Lung microvascular endothelial cell (primary cell): ENCODE measurements at regions not wholly inside any gene's neighbourhood (a gene's known extent, or its start where the extent isn't known, plus 50 kb on each side); places are given as distances from the start of the nearest gene placed in this dataset.
A peak's percentile ranks its signal among the peaks of the same experiment; 100 is the strongest.
"Not testable (repeated sequence)": the region's sequence is repeated elsewhere in the genome, so short reads cannot be mapped to it uniquely, and the experiment has no call there.

ENCODE experiments used
- DNase-seq, 2 donors: peaks; one replicate each; pipeline versions ENCODE4 v3.0.0 to v3.0.0-alpha.2; 2010; ENCODE audit warnings: low read depth in 2 of 2

DNA sequence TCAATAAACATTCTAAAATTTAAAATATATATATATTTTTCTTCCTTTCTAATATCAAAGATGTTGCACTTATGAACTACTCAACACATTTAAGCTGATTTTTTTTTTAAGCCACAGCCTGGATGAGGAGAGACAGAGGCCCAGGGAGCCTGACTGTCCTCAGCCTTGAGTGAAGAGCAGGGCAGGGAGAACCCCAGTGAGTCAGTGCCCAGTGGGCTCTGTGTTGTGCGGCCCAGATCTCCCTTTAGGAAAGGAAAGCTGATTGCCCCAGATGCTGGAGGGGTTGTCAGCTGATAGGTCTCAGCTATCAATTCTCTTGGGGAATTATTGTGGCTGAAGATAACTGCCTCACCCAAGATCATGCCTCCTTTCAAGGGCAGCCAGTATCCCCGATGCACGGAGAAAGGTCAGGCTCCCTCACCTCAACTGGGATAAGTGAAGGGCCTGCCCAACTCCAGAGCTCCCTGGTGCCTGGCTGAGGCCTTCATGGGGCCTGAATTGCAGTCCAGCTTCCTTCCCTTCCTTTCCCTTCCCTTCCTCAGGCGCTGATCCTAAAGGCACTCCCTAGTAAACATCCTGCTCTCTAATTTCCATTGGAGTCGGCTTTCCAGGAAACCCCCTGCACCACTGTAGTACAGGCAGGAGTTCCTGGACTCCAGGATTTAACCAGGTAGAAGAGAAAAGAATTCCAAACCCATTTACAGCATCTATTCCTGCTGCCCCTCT lies 106.9 kb upstream of the ATL2 start:
- no peak for DNase-seq

DNA sequence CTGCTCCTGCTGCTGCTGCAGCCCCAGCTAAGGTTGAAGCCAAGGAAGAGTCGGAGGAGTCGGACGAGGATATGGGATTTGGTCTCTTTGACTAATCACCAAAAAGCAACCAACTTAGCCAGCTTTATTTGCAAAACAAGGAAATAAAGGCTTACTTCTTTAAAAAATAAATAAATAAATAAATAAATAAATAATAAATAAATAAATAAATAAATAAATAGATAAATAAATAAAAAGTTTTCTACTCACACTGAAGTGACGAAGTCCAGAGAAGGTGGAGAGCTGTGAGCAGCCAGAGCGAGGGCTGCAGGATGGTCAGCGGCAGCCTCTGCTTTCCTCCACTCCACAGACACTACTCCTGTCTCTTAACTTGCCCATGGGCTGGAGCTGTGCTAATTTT lies 105.6 kb upstream of the ATL2 start:
- DNase-seq: not testable (repeated sequence)

DNA sequence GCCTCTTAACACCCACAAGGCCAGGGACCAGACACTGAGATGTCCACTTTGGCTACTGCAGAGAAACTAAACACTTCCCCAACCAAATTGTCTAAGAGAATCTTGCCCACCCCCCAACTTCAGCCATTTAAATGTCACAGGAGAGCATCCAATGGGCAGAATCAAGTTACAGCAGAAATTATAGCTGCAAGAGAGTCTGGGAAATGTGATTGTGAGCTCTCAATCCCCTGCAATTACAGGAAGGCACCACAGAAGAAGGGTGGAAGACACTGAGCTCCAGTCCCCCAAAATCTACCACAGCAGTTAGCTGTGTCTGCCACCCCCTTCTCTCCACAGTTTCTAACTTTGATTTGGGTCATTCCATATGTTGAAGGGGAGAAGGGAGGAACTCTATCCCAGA lies 103.5 kb upstream of the ATL2 start:
- DNase-seq: no peak

DNA sequence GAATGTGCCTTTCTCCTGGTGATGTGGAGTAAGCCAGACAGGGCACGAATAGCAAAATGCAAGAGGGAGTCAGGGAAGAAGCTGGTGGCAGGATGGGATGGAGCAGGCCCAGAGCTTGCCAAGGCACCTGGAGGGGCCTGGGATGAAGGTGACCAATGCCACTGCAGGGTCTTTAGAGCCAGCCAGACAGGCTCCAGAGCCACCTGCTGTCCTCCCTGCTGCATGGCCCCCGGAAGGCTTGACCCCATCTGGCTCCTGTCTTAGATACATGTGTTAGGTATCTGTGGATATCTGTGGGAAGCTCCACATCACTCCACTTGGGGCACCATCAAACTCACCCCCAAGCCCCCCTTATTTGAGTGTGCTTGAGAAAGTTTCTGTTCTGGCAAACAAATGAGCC lies 99.9 kb upstream of the ATL2 start:
- no peak for DNase-seq

DNA sequence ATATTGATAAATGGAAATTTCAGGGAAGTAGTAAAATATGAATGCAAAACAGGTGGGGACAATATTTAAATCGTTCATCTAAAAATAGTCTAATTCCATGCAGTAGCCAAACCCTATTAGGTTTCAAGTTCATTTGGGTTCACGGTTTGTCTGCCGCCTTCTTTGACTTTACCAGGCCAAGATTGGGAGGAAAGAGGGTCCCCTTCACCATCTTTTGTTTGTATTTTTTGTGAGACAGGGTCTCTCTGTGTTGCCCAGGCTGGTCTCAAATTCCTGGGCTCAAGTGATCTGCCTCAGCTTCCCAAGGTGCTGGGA lies 98.5 kb upstream of the ATL2 start:
- DNase-seq: no peak

DNA sequence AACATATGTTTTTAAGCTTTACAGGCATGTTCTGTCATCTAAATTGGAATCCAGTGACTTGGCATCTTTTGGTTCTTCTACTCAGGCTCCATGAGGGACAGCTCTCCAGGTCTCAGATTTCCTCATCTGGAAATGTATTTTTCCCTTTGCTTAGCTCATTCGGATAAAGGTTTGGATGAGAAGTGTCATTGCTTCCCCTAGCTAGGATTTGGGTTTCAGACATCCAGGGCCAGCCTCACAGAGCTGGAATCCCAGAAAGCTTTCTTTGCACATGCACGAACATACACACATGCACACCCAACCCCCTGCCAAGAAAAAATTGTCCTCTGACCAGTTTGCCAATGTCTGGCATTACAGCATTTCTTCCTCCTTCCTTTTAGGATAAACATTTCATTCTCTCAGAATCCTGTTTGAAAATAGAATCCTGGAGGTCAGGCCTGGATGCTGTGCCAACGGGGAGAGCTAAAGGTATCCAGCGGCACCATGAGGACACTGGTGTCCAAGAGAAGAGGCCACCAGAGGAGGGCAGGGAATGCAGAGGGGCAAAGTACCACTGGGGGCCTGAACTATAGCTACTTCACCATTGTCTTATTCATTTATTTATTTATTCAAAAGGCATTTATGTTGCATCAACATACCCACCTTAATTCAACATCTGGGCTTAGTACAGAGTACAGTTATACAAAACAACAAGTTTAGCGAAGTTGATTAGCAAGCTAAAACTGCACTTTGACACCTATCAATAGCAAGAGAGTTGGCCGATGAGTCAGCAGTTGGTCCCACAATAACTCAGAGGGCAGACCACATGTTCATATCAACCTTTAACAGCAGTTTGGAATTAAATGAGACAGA lies 97.9 kb upstream of the ATL2 start:
- DNase-seq: no peak

DNA sequence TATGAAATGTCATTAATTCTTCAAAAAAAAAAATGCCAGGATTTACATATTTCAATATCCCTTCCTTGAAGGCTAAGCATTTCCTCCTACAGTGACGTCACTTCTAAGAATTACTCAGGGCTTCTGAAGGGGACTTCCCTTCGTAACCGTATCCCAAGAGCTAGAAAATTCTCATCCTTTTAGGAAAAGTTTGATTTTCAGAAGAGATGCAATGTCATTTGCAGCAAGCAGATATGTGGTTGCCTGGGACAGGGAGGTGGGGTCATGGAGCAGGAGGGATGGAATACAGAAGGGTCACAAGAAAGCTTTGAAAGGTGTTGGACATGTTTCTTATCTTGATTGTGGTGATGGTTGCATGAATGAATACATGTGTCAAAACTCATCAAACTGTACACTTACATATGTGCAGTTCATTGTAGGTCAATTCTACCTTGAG lies 97.0 kb upstream of the ATL2 start:
- peak in 1 of 2 donors; percentile 49 for DNase-seq

DNA sequence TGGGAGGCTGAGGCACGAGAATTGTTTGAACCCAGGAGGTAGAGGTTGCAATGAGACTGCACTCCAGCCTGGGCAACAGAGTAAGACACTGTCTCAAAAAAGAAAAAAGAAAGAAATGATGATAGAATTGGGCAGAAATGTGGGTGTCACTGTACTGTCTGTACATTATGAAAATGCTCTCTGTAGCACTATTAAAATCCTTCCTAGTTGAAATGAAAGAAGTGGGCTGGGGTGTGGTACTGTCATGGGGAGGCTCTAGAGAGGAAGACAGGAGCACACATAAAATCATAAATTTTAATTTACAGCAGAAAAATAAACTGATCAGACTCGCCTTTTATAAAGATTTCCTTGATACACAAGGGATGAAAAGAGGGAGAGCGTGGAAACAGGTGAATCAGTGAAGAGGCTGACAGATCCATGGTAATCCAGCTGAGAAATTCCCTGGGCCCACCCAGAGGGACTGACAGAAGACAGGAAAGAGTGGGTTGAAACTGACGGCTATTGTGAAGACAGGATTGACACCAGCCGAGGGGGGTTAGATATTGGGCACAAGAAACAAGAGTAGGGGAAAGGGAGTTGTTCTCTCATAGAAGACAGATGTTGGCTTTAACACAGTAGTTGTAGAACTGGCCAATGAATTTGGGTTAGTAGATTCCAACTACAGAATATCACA lies 96.4 kb upstream of the ATL2 start:
- no peak for DNase-seq

DNA sequence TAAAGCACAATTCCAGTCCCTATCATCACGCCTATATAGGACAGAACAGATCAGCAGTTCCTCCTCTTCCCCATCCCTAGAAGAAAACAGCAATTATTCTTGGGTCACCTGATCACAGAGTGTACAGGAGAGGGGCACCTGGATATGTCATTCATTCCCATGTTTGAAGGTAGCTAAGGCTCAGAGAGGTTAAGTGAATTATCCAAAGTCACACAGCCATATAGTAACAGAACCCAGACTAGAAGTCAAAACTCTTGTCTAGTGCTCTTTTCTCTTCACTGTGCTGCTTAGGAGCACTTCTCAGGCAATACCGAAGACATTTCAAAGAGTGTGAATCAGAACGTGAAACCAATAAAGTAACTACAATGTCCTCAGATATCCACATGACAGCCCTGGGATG lies 93.0 kb upstream of the ATL2 start:
- no peak for DNase-seq

DNA sequence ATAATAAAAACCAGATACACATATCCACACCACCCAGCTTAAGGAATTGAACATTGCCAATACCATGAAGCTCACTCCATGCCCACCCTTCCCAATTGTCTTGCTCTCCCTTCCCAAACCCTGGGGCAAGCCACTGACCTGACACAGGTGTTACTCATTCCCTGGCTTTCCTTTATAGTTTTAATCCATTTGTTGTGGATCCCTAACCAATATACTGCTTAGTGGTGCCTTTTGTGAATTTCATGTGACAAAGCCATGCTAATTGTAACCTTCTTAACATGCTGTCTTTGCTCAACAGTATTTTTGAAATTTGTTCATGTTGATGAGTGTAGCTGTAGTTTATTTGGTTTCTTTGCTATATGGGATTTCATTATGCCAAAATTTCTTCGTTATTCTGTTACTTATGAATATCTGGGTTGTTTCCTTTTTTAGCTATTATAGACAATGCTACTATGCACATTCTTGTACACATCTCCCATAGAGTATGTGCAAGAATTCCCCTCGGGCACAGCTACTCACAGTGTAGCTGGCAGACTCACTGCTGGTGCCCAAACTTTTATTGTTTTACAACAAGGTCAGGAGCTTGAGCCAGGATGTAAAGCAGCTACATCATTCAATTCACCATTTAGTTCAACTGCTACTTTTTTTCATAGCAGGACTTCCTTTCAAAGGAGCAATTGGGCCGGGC lies 90.8 kb upstream of the ATL2 start:
- DNase-seq: no peak

DNA sequence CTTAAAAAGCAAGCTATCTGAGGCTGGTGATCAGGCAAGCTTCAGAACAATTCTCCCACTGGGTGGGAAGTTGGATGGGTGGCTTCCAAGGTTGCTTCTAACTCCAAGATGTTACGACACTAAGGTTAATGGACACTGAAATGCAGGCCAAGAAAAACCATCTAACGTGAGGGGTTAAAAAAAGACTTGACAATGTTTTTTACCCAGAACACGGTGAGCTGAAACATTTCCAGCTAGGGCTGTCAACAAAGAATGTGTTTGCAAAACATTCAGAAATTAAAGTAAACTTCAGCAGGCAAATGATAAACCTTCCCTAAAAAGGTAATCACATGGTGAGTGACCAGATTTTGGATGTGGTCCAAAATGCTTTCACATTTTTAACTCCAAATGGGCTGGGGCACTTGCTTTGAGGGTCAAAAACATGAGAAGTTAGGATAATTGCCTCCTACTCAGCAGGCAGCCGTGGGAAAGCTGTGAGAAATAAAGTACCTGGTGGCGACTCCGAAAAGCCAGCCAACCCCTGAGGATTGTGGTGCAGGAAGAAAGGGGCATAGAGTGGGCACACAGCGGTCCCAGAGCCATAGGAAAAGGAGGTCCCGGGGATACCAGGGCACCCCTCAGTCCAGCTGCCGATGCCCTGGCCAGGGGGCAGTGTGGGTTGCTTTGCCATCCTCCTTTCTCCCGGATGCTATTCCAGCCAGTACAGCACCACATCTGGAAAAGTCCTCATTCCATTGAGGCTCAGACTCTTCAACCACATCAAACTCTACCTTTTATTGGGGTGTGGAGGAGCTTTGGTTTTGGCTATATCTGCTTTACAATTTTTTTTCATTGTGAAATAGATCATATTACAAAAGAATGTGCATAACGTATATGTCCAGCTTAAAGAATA lies 90.0 kb upstream of the ATL2 start:
- no peak for DNase-seq

DNA sequence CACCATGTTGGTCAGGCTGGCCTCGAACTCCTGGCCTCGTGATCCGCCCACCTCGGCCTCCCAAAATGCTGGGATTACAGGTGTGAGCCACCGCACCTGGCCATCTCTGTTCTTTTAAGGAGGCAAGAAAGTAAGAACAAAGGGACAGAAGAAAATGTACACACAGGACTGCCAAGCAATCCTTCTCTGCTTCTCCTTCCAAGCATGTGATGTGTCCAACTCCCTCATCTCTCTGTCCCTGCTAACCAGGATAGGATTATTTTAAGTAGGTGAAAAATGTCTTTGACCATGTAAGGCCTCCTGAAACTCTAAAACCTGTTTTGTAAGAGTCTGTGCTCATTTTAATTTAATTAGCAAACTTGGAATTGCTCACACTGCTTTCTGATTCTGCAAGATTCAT lies 89.3 kb upstream of the ATL2 start:
- DNase-seq: no peak

DNA sequence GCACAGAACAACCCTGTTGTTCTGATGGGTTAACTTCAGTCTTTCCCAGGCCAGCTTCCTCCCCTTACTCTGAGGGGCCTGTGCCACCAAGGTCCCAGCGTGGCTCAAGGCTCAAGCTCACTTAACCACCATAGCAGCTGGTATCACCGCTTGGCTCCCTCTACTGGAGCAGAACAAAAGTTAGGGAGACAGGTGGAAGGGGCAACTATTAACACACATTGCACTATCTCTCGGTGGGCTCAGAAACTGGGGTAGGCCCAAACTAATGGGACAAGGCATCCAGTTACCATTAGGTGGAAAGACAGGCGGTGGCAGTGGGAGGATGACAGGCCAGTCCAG lies 88.7 kb upstream of the ATL2 start:
- peak; percentile 42 to 56 for DNase-seq

DNA sequence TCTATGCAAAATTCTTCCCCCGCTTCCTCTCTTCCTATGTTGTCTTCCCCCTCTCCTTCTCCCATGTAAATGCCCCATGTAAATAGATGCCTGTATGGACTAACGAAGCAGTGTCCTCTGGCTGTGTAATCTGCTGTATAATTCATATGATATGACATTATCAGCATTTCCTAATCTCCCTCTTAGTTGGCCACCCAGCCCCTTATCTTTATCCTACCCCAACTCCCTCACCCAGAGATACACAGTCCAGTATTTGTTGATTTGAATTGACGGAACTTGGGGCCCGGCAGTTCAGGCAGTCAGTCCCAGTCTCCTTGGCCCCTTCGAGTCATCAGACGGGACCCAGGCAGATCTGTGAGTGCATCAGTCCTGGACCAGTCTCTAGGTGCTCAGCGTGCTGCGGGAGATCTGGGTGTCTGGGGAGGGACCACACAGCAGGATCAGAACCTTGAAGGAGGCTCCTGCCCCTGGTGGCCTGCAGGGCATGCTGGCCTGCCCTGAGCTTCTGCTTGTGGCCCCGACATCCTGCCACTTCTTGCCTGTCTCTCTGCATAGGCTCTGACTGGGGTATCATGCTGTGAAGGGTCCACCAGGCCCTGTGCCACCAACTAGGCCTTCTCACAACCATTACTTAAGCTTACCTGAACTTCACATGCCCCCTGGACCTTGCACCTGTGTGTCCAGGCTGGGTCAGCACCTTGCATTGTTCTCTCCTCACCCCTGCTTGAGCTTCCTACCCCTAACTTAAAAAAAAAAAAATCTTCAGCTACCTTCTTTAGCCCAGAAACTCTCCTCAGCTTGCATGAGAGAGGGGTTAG lies 88.1 kb upstream of the ATL2 start:
- DNase-seq: no peak

DNA sequence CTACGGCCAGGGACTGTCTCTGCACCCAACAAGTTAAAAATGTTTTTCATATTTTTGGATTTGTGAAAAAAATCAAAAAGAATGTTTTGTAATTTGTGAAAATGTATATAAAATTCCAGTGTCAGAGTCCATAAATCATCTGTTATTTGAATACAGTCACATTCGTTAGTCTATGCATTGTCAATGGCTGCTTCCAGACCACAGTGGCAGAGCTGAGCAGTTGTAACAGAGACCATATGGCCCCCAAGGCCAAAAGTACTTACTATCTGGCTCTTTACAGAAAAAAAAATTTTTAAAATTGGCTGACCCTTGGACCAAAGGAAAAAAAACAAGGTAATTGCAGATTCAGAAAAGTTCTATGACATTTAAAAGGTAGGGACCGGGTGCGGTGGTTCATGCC lies 86.7 kb upstream of the ATL2 start:
- DNase-seq: no peak

DNA sequence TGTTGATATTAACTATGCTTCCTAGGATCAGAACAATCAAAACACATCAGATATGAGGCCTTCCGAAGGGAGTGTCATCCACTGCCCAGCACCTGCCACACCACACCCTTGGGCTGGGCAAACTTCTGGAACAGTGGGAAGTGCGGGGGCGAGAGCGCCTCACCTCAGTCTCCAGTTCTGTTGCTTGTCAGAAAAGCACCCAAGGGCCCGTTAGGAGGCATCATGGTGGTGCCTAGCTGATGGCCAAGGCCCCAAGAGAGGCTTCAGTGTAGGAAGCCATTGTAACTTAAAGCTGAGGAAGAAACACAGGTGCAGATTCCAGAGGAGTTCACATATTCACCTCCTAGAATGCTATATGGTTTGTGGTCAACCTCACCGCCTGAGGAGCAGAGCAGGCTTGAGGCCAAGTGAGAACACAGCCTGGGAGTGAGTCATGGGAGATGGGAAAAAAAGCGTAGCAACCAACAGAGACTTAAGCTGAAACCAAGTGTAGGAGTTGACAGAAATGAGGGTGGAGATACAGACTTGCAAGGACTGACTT lies 85.1 kb upstream of the ATL2 start:
- DNase-seq: peak in 1 of 2 donors; percentile 64

DNA sequence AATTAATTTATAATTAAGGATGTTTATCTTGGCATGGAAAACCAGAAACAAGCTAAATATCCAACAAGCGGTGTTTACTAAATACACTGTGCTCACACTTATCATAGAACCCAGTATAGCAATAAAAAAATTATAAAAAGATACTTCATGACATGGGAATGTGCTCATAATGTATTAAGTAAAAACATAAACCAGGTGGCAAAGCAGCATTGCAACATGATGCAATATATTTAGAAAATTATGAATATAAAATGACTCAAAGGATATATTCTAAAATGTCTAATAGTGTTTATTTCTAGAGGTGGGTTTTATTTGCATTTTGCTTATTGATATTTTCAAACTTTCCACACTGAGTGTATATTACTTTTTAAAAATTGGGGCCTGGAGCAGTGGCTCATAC lies 84.4 kb upstream of the ATL2 start:
- DNase-seq: no peak

DNA sequence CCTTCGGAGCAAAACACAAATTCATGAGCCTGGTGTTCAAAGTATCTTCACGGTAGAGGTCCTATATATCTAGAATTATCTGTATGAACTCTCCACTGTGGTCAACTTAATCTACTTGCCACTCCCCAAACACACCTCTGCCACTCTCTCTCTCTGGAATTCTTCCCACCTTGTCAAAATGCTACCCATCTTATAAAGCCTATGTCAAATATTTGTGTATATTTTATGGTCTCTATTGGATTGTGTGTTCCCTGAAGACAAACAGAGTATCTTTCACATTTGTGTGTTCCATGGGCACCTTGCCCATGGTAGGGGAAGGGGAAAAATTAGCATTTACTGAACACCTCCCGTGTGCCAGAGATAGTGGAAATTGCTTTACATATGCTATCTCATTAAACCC lies 83.2 kb upstream of the ATL2 start:
- DNase-seq: no peak

DNA sequence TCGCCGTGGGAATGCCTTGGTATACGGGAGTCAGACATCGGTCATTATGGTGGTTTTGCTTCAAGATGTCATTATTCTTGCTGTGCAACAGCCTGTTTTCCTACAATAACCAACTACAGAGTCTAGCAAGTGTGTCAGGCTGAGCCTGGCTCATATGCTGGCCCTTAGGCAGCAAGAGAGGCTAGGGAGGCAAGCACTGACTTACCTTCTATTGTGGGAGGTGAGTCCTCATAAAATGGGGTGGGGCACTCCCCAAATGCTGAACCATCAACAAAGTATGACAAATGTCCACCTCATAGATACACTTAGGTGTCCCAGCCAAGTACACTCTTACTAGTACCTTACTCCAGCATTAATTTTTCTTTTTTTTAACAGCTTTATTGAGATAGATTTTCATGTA lies 77.0 kb upstream of the ATL2 start:
- DNase-seq: no peak

DNA sequence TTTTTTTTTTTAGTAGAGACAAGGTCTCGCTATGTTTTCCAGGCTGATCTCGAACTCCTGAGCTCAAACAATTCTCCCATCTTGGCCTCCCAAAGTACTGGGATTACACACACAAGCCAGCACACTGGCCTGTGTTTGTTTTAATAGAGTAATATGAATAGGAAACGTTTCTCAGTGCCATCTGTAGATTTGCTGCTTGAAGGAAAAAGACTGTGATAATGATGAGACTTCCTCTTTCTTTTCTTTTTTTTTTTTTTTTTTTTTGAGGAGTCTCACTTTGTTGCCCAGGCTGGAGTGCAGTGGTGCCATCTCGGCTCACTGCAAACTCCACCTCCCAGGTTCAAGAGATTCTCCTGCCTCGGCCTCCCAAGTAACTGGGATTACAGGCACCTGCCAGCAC lies 74.7 kb upstream of the ATL2 start:
- DNase-seq: not testable (repeated sequence)
